Lung (tissue), 11 donors: ENCODE measurements at regions not wholly inside any gene's neighbourhood (a gene's known extent, or its start where the extent isn't known, plus 50 kb on each side); places are given as distances from the start of the nearest gene placed in this dataset.

Experiments
- ATAC-seq: fragments of 200-7000 bp; cut with Tn5 transposase; one replicate; pipeline ENCODE4 v1.9.1; 2020; ENCODE audit warnings: moderate number of reproducible peaks; ENCODE audit not compliant: insufficient read depth, low FRiP score
- DNase-seq, 3 donors: peaks; one replicate each; pipeline ENCODE4 v3.0.0-alpha.2; 2013 to 2017
- H3K27ac ChIP-seq, 2 donors: one replicate each; pipeline ENCODE4 v1.5.1; 2013; ENCODE audit warnings: mild to moderate bottlenecking in 2 of 2, moderate library complexity in 2 of 2, control low read depth in 1 of 2, inconsistent platforms in 1 of 2, low read depth in 1 of 2, low read length in 1 of 2
- H3K27me3 ChIP-seq, 3 donors: one replicate each; pipeline ENCODE4 v1.5.1; 2013; ENCODE audit warnings: low read length in 2 of 3; ENCODE audit not compliant: control insufficient read depth in 3 of 3, insufficient read depth in 3 of 3
- H3K36me3 ChIP-seq, 4 donors: one replicate each; pipeline ENCODE4 v1.5.1; 2013; ENCODE audit warnings: low read length in 4 of 4, mild to moderate bottlenecking in 1 of 4, moderate library complexity in 1 of 4; ENCODE audit not compliant: control insufficient read depth in 4 of 4, insufficient read depth in 4 of 4
- H3K4me1 ChIP-seq, 5 donors: one replicate each; pipeline ENCODE4 v1.5.1; 2013; ENCODE audit warnings: low read length in 5 of 5, mild to moderate bottlenecking in 2 of 5, moderate library complexity in 1 of 5; ENCODE audit not compliant: control insufficient read depth in 5 of 5, insufficient read depth in 5 of 5
- H3K4me3 ChIP-seq: one replicate; pipeline ENCODE4 v1.5.1; 2013; ENCODE audit warnings: mild to moderate bottlenecking, control low read depth, moderate library complexity
- H3K9ac ChIP-seq, 2 donors: one replicate each; pipeline ENCODE4 v1.5.1; 2013; ENCODE audit warnings: low read length in 2 of 2, control low read depth in 1 of 2; ENCODE audit not compliant: insufficient read depth in 1 of 2
- H3K9me3 ChIP-seq, 4 donors: one replicate each; pipeline ENCODE4 v1.5.1; 2013; ENCODE audit warnings: low read length in 3 of 4, mild to moderate bottlenecking in 1 of 4, moderate library complexity in 1 of 4; ENCODE audit not compliant: control insufficient read depth in 4 of 4, insufficient read depth in 3 of 4
- WGBS, 2 donors: extraction: QIAGEN DNeasy Blood & Tissue Kit; methylation state at CpG; one replicate each; pipeline ENCODE4 v1.1.7; 2013; 5-methylcytosine and 5-hydroxymethylcytosine counted together
- TF ChIP-seq, protein P1 (sequence below): IDR thresholded peaks from 2 replicates; pipeline ENCODE4 v1.5.1; 2012; ENCODE audit warnings: mild to moderate bottlenecking; ENCODE audit errors: control extremely low read depth, extremely low read depth
- donor health status: control.
- donor health status: control.
- donor health status: Bipolar disorder and iron deficiency.
- donor health status: healthy.
- donor health status: DM: yes; HTN: yes; CAD: no.

DNA sequence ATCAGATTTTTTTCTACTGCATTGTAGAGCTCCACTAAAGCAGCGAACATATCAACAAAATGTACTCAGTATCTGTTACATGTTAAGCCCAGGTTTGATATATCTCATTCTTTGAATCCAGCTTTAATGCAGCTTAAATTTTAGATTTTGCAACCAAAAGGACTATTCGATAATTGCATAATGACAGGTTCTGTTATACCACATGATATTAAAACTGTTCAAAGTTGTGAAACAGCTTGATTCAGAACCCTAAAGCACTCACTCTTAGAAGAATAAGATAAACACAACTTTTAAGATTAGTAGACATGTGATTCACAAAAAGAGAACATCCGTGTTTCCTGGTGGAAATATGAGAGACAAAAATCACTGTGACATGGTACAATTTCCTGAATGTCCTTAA lies 427.9 kb downstream of the CDH11 start:
- H3K4me3 ChIP-seq = no peak overlapping the region
- no peak overlapping the region for H3K9ac ChIP-seq
- H3K4me1 ChIP-seq = no peaks in the 10 kb centered on the region
- no peak overlapping the region for H3K27ac ChIP-seq
- WGBS, 2 donors = 70 to 73% methylated on average over 3 of the region's 3 CpGs
- H3K9me3 ChIP-seq = no peaks in the 10 kb centered on the region
- TF ChIP-seq, protein P1, sequence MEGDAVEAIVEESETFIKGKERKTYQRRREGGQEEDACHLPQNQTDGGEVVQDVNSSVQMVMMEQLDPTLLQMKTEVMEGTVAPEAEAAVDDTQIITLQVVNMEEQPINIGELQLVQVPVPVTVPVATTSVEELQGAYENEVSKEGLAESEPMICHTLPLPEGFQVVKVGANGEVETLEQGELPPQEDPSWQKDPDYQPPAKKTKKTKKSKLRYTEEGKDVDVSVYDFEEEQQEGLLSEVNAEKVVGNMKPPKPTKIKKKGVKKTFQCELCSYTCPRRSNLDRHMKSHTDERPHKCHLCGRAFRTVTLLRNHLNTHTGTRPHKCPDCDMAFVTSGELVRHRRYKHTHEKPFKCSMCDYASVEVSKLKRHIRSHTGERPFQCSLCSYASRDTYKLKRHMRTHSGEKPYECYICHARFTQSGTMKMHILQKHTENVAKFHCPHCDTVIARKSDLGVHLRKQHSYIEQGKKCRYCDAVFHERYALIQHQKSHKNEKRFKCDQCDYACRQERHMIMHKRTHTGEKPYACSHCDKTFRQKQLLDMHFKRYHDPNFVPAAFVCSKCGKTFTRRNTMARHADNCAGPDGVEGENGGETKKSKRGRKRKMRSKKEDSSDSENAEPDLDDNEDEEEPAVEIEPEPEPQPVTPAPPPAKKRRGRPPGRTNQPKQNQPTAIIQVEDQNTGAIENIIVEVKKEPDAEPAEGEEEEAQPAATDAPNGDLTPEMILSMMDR = no peak
- H3K36me3 ChIP-seq = no peaks in the 10 kb centered on the region
- H3K27me3 ChIP-seq = no peaks in the 10 kb centered on the region
- DNase-seq (no peak), ATAC-seq (no peak)

DNA sequence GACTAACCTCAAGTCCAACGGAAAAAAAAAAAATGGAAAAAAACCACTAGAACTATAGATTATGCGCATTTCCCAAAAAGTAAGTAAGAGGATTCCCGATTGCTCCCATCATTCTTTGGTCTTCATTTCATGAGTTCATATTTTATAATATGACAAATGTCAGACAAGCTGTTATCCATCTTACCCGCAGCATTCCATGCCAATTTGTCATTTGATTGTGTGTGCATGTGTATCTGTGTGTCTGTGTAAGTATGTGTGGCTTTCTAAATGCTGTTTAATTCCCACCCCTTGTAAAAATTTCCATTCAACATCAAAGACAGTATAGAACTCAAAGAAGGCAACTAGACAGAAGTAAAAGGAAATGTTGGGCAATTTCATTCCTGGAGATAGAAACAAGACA lies 434.1 kb downstream of the CDH11 start:
- H3K36me3 ChIP-seq = no peaks in the 10 kb centered on the region
- WGBS, 2 donors = 92 to 94% methylated on average over 4 of the region's 4 CpGs
- no peaks in the 10 kb centered on the region for H3K9me3 ChIP-seq
- H3K9ac ChIP-seq = no peak overlapping the region
- H3K4me1 ChIP-seq = no peaks in the 10 kb centered on the region
- TF ChIP-seq, protein P1 = no peak
- no peaks in the 10 kb centered on the region for H3K27me3 ChIP-seq
- no peak overlapping the region for H3K4me3 ChIP-seq
- DNase-seq = no peak
- ATAC-seq = no peak
- no peak overlapping the region for H3K27ac ChIP-seq

DNA sequence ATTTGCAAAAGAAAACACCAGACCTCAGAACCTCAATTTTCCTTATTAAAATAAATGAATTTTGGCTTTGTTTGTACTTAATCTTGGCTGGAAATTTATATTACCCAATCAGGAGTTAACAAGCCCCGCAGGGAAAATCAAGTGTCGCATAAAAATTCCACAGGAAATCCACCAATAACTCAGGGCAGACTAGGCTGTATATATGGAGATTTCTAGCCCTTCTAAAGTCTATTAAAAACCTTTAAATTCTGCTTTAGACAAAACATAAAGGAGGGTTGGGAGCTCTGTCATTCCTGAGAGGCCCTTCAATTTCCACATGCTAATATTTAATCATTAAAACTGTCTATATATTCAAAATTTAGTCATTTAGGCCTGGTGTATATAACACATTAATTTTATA lies 434.7 kb downstream of the CDH11 start:
- H3K27me3 ChIP-seq = no peaks in the 10 kb centered on the region
- H3K9ac ChIP-seq = no peak overlapping the region
- 81 to 89% methylated on average over 2 of the region's 2 CpGs for WGBS, 2 donors
- no peak for ATAC-seq
- H3K9me3 ChIP-seq = no peaks in the 10 kb centered on the region
- DNase-seq = no peak
- H3K27ac ChIP-seq = no peak overlapping the region
- no peak overlapping the region for H3K4me3 ChIP-seq
- no peaks in the 10 kb centered on the region for H3K4me1 ChIP-seq
- TF ChIP-seq, protein P1 = no peak
- no peaks in the 10 kb centered on the region for H3K36me3 ChIP-seq

DNA sequence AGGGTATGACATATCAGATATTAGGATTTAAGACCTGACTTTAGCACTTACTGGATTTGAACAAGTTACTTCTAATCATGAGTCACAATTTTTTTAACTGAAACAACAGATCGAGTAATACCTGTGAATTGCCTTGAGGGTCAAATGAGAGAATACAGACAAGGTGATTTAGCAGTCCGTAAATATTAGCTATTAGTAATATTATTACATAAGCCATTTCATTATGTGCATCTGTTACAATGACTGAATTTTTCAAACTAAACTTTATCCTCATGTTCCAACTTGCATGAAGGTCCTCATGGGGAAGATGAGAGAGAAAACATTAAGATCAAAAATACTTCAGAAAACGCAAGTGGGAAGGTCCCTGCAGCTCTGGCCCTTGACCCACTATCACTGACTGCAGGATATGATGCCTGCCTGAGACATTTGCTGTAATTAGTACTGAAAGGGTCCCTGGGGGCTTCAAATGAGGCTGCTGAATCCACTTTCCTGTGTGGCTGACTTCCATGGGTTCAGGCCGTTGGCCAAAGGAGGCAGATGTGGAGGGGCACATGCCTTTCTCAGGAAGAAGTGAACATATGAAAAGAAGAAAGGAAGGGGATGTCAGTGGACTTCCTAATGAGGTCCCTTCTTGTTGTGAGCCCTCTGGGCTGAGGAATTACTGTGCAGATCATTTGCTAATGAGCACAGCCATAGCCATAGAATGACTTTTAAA lies 441.7 kb downstream of the CDH11 start:
- no peak for ATAC-seq

More for the DNA sequence above, 441.7 kb downstream of the CDH11 start:
- Histone ChIP-seq H3K27ac (no peak overlapping the region), H3K27me3 (no peaks in the 10 kb centered on the region), H3K9me3 (no peaks in the 10 kb centered on the region), H3K36me3 (no peaks in the 10 kb centered on the region), H3K4me3 (no peak overlapping the region), H3K4me1 (peaks cover 0 to 2% (median 0%) of the 10 kb centered on the region in 5 donors), H3K9ac (no peak overlapping the region)
- DNase-seq = no peak
- 69 to 71% methylated on average over 4 of the region's 4 CpGs for WGBS, 2 donors
- TF ChIP-seq, protein P1 = no peak
